Right lobe of liver (tissue), 4 donors: ENCODE measurements at regions not wholly inside any gene's neighbourhood (a gene's known extent, or its start where the extent isn't known, plus 50 kb on each side); places are given as distances from the start of the nearest gene placed in this dataset.
"Not testable (repeated sequence)": the region's sequence is repeated elsewhere in the genome, so short reads cannot be mapped to it uniquely, and the experiment has no call there.

ENCODE experiments used
- CTCF ChIP-seq, 4 donors: fragments of 200-600 bp in 3 of 4; fragments of 450-650 bp in 1 of 4; IDR thresholded peaks; one replicate each; pipeline versions ENCODE4 v1.5.1 to v1.8.0; 2016 to 2022; ENCODE audit warnings: antibody characterized with exemption in 4 of 4, mild to moderate bottlenecking in 2 of 4
- POLR2A ChIP-seq: fragments of 450-650 bp; IDR thresholded peaks from one replicate; pipeline ENCODE4 v1.6.1; 2017; ENCODE audit warnings: antibody characterized with exemption, mild to moderate bottlenecking
- donor health status: DM: no; HTN: no; CAD: no.
- donor health status: DM: no; HTN: no; CAD: no.
- donor health status: DM: no; HTN: yes; CAD: no.

GRCh38 chr20:30348932-30349331 lies 908.5 kb upstream of the DEFB115 start:
- not testable (repeated sequence) for TF ChIP-seq CTCF (IDR thresholded peaks at IDR 0.05); POLR2A
